GM12878 (cell line): ENCODE measurements at regions not wholly inside any gene's neighbourhood (a gene's known extent, or its start where the extent isn't known, plus 50 kb on each side); places are given as distances from the start of the nearest gene placed in this dataset.

Experiments
- ATAC-seq: fragments of 200-7000 bp; cut with Tn5 transposase; 3 replicates; pipeline ENCODE4 v1.9.1; 2020; ENCODE audit warnings: mild to moderate bottlenecking, moderate library complexity
- BruUV-seq: library from RNA; stranded (reverse); fragments of 400-500 nt; replicated peaks from 2 replicates; lab custom pipeline; 2021; lab: Mats Ljungman, UMichigan
- CTCF ChIA-PET: fragments of 300-600 bp; sonication (Branson Sonifier 250); formaldehyde crosslinking; extraction: SDS; loops from one replicate; lab custom pipeline; 2021; ENCODE audit warnings: inconsistent platforms; lab: Yijun Ruan, JAX
- POLR2A ChIA-PET: fragments of 350-600 bp; formaldehyde crosslinking; extraction: SDS; loops from one replicate; lab custom pipeline; 2021; ENCODE audit warnings: inconsistent platforms; lab: Charles Lee
- RAD21 ChIA-PET: fragments of 300-600 bp; sonication (Branson Sonifier 250); formaldehyde crosslinking; loops from one replicate; lab custom pipeline; 2023; ENCODE audit warnings: antibody characterized with exemption; ENCODE audit not compliant: unreplicated experiment; lab: Charles Lee
- SMC1A ChIA-PET: fragments of 300-600 bp; sonication (Branson Sonifier 250); formaldehyde crosslinking; loops from one replicate; lab custom pipeline; 2023; ENCODE audit not compliant: unreplicated experiment, uncharacterized antibody; lab: Charles Lee
- DNase-seq: peaks from one replicate; pipeline ENCODE4 v3.0.0-alpha.2; 2011; ENCODE audit warnings: low read depth, low spot score
- FAIRE-seq: peaks from 3 replicates; lab custom pipeline; 2011; peaks lifted over from hg19 to GRCh38; lab: Jason Lieb, UNC
- H2AFZ ChIP-seq: 2 replicates; pipeline ENCODE4 v1.6.0; 2011; ENCODE audit warnings: low read depth, low read length, control low read depth; ENCODE audit not compliant: control insufficient read depth
- H3K27ac ChIP-seq: 2 replicates; pipeline ENCODE4 v1.5.1; 2011; ENCODE audit warnings: control low read depth; ENCODE audit not compliant: control insufficient read depth, insufficient read depth
- H3K27me3 ChIP-seq, 2 experiments: replicated peaks in 1 of 2; 2 replicates each; pipeline versions ENCODE4 v1.6.0 to v1.6.1; 2011; ENCODE audit warnings: low read length in 1 of 2; ENCODE audit not compliant: control insufficient read depth in 2 of 2, insufficient read depth in 2 of 2
- H3K36me3 ChIP-seq, 2 experiments: 2 replicates each; pipeline ENCODE4 v1.5.1; 2011; ENCODE audit warnings: low read length in 1 of 2; ENCODE audit not compliant: control insufficient read depth in 2 of 2, insufficient read depth in 2 of 2
- H3K4me1 ChIP-seq: 2 replicates; pipeline ENCODE4 v1.6.1; 2011; ENCODE audit warnings: mild to moderate bottlenecking, low read length, moderate library complexity, mixed read lengths; ENCODE audit not compliant: control insufficient read depth, insufficient read depth
- H3K4me2 ChIP-seq: 2 replicates; pipeline ENCODE4 v1.6.0; 2011; ENCODE audit warnings: control low read depth; ENCODE audit not compliant: control insufficient read depth, insufficient read depth
- H3K4me3 ChIP-seq: fragments of 200-600 bp; sonication (generic); 2 replicates; pipeline ENCODE4 v1.5.1; 2016
- H3K79me2 ChIP-seq: 2 replicates; pipeline ENCODE4 v1.6.0; 2011; ENCODE audit warnings: low read length; ENCODE audit not compliant: control insufficient read depth, insufficient read depth
- H3K9ac ChIP-seq: 2 replicates; pipeline ENCODE4 v1.8.0; 2011; ENCODE audit warnings: low read length, control low read depth, mixed read lengths; ENCODE audit not compliant: control insufficient read depth, insufficient read depth
- H3K9me3 ChIP-seq: replicated peaks from 3 replicates; pipeline ENCODE4 v1.5.1; 2011; ENCODE audit warnings: mild to moderate bottlenecking, low read length; ENCODE audit not compliant: control insufficient read depth, insufficient read depth
- H4K20me1 ChIP-seq: 2 replicates; pipeline ENCODE4 v1.6.0; 2011; ENCODE audit not compliant: control insufficient read depth, insufficient read depth
- CHD2 ChIP-seq: IDR thresholded peaks from 2 replicates; pipeline ENCODE4 v1.6.1; 2011; ENCODE audit warnings: low read depth, low read length, improper control_type of control experiment, borderline replicate concordance
- HDAC2 ChIP-seq: fragments of 200-600 bp; sonication (generic); IDR thresholded peaks from 2 replicates; pipeline ENCODE4 v1.6.1; 2017
- HDGF ChIP-seq: fragments of 450-650 bp; IDR thresholded peaks from 2 replicates; pipeline ENCODE4 v1.6.1; 2016; ENCODE audit warnings: antibody characterized with exemption
- MXI1 ChIP-seq: fragments of 150-350 bp; IDR thresholded peaks from 2 replicates; pipeline ENCODE4 v1.6.1; 2011; ENCODE audit warnings: low read depth, mild to moderate bottlenecking, inconsistent platforms, low read length, improper control_type of control experiment
- MYC ChIP-seq: IDR thresholded peaks from 2 replicates; pipeline ENCODE4 v1.6.1; 2011; ENCODE audit warnings: mild to moderate bottlenecking, low read length, moderate library complexity, inconsistent platforms; ENCODE audit not compliant: insufficient read depth, insufficient replicate concordance, insufficient read length, severe bottlenecking
- YBX1 ChIP-seq: fragments of 450-650 bp; IDR thresholded peaks from 2 replicates; pipeline ENCODE4 v1.6.1; 2016; ENCODE audit warnings: antibody characterized with exemption
- WGBS: methylation state at CpG from one replicate; pipeline ENCODE4 v1.1.6; 2016; ENCODE audit warnings: low lambda C conversion rate; ENCODE audit not compliant: insufficient replicate concordance, insufficient coverage; ENCODE audit errors: missing lambda C conversion rate; 5-methylcytosine and 5-hydroxymethylcytosine counted together
- in situ Hi-C: fragments of 300-500 bp; cut with MboI; formaldehyde crosslinking; loops from 9 replicates; pipeline ENCODE4 v1.14.3; 2018; ENCODE audit warnings: mixed read lengths
- intact Hi-C: fragments of 100-400 bp; cut with micrococcal nuclease; formaldehyde crosslinking; loops from one replicate; pipeline ENCODE4 v1.14.2; 2022; ENCODE audit not compliant: unreplicated experiment
- TF ChIP-seq, protein P1 (sequence below): IDR thresholded peaks from 2 replicates; pipeline ENCODE4 v1.6.1; 2012; ENCODE audit warnings: improper control_type of control experiment, low read depth, low read length; ENCODE audit not compliant: insufficient replicate concordance
- TF ChIP-seq, protein P2 (sequence below): fragments of 450-650 bp; IDR thresholded peaks from 2 replicates; pipeline ENCODE4 v1.6.1; 2017; ENCODE audit warnings: mild to moderate bottlenecking, low read depth, inconsistent platforms; ENCODE audit not compliant: poor library complexity, severe bottlenecking

DNA sequence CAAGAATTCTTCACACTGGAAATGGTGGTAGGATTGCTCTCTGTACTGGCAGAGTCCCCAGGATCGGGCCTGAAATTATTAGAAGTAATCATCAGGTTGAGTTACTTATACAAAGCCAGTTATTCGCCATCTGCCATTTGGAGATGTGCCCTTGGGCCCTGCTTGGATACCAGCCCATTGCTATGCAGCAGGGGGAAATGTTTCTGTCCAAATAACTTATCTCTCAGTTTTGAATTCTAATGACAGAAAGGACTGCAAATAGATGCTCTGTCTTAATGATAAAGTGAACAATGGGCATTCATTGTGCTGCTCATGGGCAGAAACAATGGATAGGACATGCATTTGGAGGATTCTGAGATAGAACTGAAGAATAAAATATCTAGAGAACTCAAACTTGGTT lies 139.1 kb upstream of the PELI2 start (continued):
- TF ChIP-seq, protein P1, sequence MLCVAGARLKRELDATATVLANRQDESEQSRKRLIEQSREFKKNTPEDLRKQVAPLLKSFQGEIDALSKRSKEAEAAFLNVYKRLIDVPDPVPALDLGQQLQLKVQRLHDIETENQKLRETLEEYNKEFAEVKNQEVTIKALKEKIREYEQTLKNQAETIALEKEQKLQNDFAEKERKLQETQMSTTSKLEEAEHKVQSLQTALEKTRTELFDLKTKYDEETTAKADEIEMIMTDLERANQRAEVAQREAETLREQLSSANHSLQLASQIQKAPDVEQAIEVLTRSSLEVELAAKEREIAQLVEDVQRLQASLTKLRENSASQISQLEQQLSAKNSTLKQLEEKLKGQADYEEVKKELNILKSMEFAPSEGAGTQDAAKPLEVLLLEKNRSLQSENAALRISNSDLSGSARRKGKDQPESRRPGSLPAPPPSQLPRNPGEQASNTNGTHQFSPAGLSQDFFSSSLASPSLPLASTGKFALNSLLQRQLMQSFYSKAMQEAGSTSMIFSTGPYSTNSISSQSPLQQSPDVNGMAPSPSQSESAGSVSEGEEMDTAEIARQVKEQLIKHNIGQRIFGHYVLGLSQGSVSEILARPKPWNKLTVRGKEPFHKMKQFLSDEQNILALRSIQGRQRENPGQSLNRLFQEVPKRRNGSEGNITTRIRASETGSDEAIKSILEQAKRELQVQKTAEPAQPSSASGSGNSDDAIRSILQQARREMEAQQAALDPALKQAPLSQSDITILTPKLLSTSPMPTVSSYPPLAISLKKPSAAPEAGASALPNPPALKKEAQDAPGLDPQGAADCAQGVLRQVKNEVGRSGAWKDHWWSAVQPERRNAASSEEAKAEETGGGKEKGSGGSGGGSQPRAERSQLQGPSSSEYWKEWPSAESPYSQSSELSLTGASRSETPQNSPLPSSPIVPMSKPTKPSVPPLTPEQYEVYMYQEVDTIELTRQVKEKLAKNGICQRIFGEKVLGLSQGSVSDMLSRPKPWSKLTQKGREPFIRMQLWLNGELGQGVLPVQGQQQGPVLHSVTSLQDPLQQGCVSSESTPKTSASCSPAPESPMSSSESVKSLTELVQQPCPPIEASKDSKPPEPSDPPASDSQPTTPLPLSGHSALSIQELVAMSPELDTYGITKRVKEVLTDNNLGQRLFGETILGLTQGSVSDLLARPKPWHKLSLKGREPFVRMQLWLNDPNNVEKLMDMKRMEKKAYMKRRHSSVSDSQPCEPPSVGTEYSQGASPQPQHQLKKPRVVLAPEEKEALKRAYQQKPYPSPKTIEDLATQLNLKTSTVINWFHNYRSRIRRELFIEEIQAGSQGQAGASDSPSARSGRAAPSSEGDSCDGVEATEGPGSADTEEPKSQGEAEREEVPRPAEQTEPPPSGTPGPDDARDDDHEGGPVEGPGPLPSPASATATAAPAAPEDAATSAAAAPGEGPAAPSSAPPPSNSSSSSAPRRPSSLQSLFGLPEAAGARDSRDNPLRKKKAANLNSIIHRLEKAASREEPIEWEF, result no peak

DNA sequence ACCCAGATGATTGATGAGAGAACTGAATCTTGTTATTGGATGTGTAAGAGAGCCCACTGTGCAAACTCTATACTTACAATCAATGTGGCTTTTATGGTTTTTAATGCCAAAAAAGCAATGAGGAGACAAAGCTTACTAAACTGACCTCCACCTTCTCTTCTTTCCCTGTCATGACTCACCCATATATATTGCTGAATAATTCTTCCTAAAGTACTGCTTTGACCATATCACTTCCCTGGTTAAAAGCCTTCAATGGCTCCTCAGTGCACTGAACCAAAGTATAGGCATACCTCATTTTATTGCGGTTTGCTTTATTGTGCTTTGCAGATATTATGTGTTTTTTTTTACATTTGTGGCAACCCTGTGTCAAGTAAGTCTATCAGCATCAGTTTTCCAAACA lies 138.4 kb upstream of the PELI2 start:
- no peaks in the 10 kb centered on the region; the same call in 2 of the 3 replicates for H3K9me3 ChIP-seq
- no peaks in the 10 kb centered on the region for H3K79me2 ChIP-seq
- WGBS, result 22% methylated on average over 1 of the region's 1 CpG
- no peak overlapping the region for H2AFZ ChIP-seq
- intact Hi-C loops, result no loop called here
- ChIA-PET CTCF (no interaction called here), POLR2A (no interaction called here), RAD21 (no interaction called here), SMC1A (no interaction called here)
- no peaks in the 10 kb centered on the region for H3K36me3 ChIP-seq
- H3K9ac ChIP-seq, result no peak overlapping the region
- H3K4me2 ChIP-seq, result no peak overlapping the region
- H4K20me1 ChIP-seq, result no peaks in the 10 kb centered on the region
- no peaks in the 10 kb centered on the region; a peak in 1 of 4 replicates for H3K27me3 ChIP-seq
- H3K4me3 ChIP-seq, result no peak overlapping the region
- no peak for ATAC-seq
- no peak for DNase-seq
- FAIRE-seq, result no peak
- in situ Hi-C loops, result no loop called here
- TF ChIP-seq MYC (no peak), MXI1 (no peak), CHD2 (no peak), HDGF (no peak), YBX1 (no peak), HDAC2 (no peak)
- TF ChIP-seq, protein P2, sequence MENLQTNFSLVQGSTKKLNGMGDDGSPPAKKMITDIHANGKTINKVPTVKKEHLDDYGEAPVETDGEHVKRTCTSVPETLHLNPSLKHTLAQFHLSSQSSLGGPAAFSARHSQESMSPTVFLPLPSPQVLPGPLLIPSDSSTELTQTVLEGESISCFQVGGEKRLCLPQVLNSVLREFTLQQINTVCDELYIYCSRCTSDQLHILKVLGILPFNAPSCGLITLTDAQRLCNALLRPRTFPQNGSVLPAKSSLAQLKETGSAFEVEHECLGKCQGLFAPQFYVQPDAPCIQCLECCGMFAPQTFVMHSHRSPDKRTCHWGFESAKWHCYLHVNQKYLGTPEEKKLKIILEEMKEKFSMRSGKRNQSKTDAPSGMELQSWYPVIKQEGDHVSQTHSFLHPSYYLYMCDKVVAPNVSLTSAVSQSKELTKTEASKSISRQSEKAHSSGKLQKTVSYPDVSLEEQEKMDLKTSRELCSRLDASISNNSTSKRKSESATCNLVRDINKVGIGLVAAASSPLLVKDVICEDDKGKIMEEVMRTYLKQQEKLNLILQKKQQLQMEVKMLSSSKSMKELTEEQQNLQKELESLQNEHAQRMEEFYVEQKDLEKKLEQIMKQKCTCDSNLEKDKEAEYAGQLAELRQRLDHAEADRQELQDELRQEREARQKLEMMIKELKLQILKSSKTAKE, result no peak
- TF ChIP-seq, all 136 proteins: peak for 0
- no peaks in the 10 kb centered on the region for H3K4me1 ChIP-seq
- BruUV-seq, result no TSS peak
- no peak overlapping the region for H3K27ac ChIP-seq
